Skeletal muscle tissue (tissue), 3 donors: ENCODE measurements at regions not wholly inside any gene's neighbourhood (a gene's known extent, or its start where the extent isn't known, plus 50 kb on each side); places are given as distances from the start of the nearest gene placed in this dataset.

Experiments
- H3K27ac ChIP-seq: one replicate; pipeline ENCODE4 v1.7.0; 2013; ENCODE audit warnings: mild to moderate bottlenecking, low read depth, low read length, inconsistent platforms
- H3K27me3 ChIP-seq, 3 donors: one replicate each; pipeline ENCODE4 v1.7.0; 2013; ENCODE audit warnings: low read length in 3 of 3; ENCODE audit not compliant: control insufficient read depth in 3 of 3, insufficient read depth in 3 of 3
- H3K36me3 ChIP-seq, 3 donors: one replicate each; pipeline ENCODE4 v1.7.0; 2013; ENCODE audit warnings: low read length in 3 of 3; ENCODE audit not compliant: control insufficient read depth in 3 of 3, insufficient read depth in 3 of 3
- H3K4me1 ChIP-seq, 3 donors: one replicate each; pipeline ENCODE4 v1.7.0; 2013; ENCODE audit warnings: low read length in 3 of 3, mild to moderate bottlenecking in 3 of 3; ENCODE audit not compliant: control insufficient read depth in 3 of 3, insufficient read depth in 3 of 3
- H3K4me3 ChIP-seq, 3 donors: one replicate each; pipeline ENCODE4 v1.7.0; 2013; ENCODE audit warnings: low read length in 3 of 3
- H3K9ac ChIP-seq, 3 donors: one replicate each; pipeline ENCODE4 v1.7.0; 2013; ENCODE audit warnings: low read length in 3 of 3, mild to moderate bottlenecking in 3 of 3, moderate library complexity in 2 of 3, low read depth in 1 of 3
- H3K9me3 ChIP-seq, 3 donors: one replicate each; pipeline ENCODE4 v1.7.0; 2013; ENCODE audit warnings: low read length in 3 of 3; ENCODE audit not compliant: control insufficient read depth in 3 of 3
- donor health status: Osteomylitis.

- H3K9ac ChIP-seq, result no peak overlapping the region
- H3K27ac ChIP-seq, result no peak overlapping the region
- no peaks in the 10 kb centered on the region for H3K36me3 ChIP-seq
- no peaks in the 10 kb centered on the region for H3K27me3 ChIP-seq
- H3K9me3 ChIP-seq, result peaks cover 0 to 3% (median 0%) of the 10 kb centered on the region in 3 donors
- no peaks in the 10 kb centered on the region for H3K4me1 ChIP-seq
- H3K4me3 ChIP-seq, result no peak overlapping the region
Observed at GRCh38 chr3:182399978-182400737, 393.1 kb upstream of the ATP11B start.

GRCh38 chr3:182400838-182401237, 392.5 kb upstream of the ATP11B start:
- Histone ChIP-seq H3K4me3 (no peak overlapping the region), H3K36me3 (no peaks in the 10 kb centered on the region), H3K27me3 (no peaks in the 10 kb centered on the region), H3K9me3 (peaks cover 0 to 3% (median 0%) of the 10 kb centered on the region in 3 donors), H3K9ac (no peak overlapping the region), H3K27ac (no peak overlapping the region), H3K4me1 (no peaks in the 10 kb centered on the region)

GRCh38 chr3:182404031-182404430, 389.3 kb upstream of the ATP11B start:
- no peak overlapping the region for H3K4me3 ChIP-seq
- no peak overlapping the region for H3K9ac ChIP-seq
- no peak overlapping the region for H3K27ac ChIP-seq
- H3K36me3 ChIP-seq, result no peaks in the 10 kb centered on the region
- no peaks in the 10 kb centered on the region for H3K27me3 ChIP-seq
- peaks cover 0 to 3% (median 0%) of the 10 kb centered on the region in 3 donors for H3K9me3 ChIP-seq
- H3K4me1 ChIP-seq, result no peaks in the 10 kb centered on the region

GRCh38 chr3:182405759-182406158, 387.5 kb upstream of the ATP11B start:
- H3K9ac ChIP-seq, result no peak overlapping the region
- no peaks in the 10 kb centered on the region for H3K4me1 ChIP-seq
- H3K27ac ChIP-seq, result no peak overlapping the region

GRCh38 chr3:182406786-182407185, 386.5 kb upstream of the ATP11B start:
- Histone ChIP-seq H3K4me1 (no peaks in the 10 kb centered on the region), H3K9ac (no peak overlapping the region), H3K27me3 (no peaks in the 10 kb centered on the region), H3K27ac (no peak overlapping the region), H3K36me3 (no peaks in the 10 kb centered on the region), H3K4me3 (no peak overlapping the region), H3K9me3 (no peaks in the 10 kb centered on the region)

More at GRCh38 chr3:182405759-182406158, 387.5 kb upstream of the ATP11B start:
- Histone ChIP-seq H3K27me3 (no peaks in the 10 kb centered on the region), H3K9me3 (no peaks in the 10 kb centered on the region), H3K4me3 (no peak overlapping the region), H3K36me3 (no peaks in the 10 kb centered on the region)

GRCh38 chr3:182410051-182410450, 383.3 kb upstream of the ATP11B start:
- Histone ChIP-seq H3K36me3 (no peaks in the 10 kb centered on the region), H3K4me1 (no peaks in the 10 kb centered on the region), H3K4me3 (no peak overlapping the region), H3K27ac (no peak overlapping the region), H3K27me3 (no peaks in the 10 kb centered on the region), H3K9me3 (no peaks in the 10 kb centered on the region), H3K9ac (no peak overlapping the region)

- Histone ChIP-seq H3K9me3 (no peaks in the 10 kb centered on the region), H3K4me3 (no peak overlapping the region), H3K27ac (no peak overlapping the region), H3K27me3 (no peaks in the 10 kb centered on the region), H3K36me3 (no peaks in the 10 kb centered on the region), H3K9ac (no peak overlapping the region), H3K4me1 (no peaks in the 10 kb centered on the region)
Observed at GRCh38 chr3:182412066-182412465, 381.2 kb upstream of the ATP11B start.

GRCh38 chr3:182413061-182413460, 380.2 kb upstream of the ATP11B start:
- Histone ChIP-seq H3K9ac (no peak overlapping the region), H3K27me3 (no peaks in the 10 kb centered on the region), H3K4me1 (no peaks in the 10 kb centered on the region), H3K27ac (no peak overlapping the region), H3K36me3 (no peaks in the 10 kb centered on the region), H3K9me3 (no peaks in the 10 kb centered on the region), H3K4me3 (no peak overlapping the region)

GRCh38 chr3:182413682-182414081, 379.6 kb upstream of the ATP11B start:
- H3K9me3 ChIP-seq, result no peaks in the 10 kb centered on the region
- H3K36me3 ChIP-seq, result no peaks in the 10 kb centered on the region
- H3K9ac ChIP-seq, result no peak overlapping the region
- H3K27ac ChIP-seq, result no peak overlapping the region
- H3K27me3 ChIP-seq, result no peaks in the 10 kb centered on the region
- no peaks in the 10 kb centered on the region for H3K4me1 ChIP-seq
- H3K4me3 ChIP-seq, result no peak overlapping the region

GRCh38 chr3:182414586-182414985, 378.7 kb upstream of the ATP11B start:
- no peaks in the 10 kb centered on the region for H3K27me3 ChIP-seq
- H3K4me3 ChIP-seq, result no peak overlapping the region
- H3K27ac ChIP-seq, result no peak overlapping the region
- H3K9me3 ChIP-seq, result no peaks in the 10 kb centered on the region
- H3K4me1 ChIP-seq, result no peaks in the 10 kb centered on the region
- no peaks in the 10 kb centered on the region for H3K36me3 ChIP-seq
- H3K9ac ChIP-seq, result no peak overlapping the region
